ENCODE measurements at regions not wholly inside any gene's neighbourhood (a gene's known extent, or its start where the extent isn't known, plus 50 kb on each side); places are given as distances from the start of the nearest gene placed in this dataset.
"Not testable (repeated sequence)": the region's sequence is repeated elsewhere in the genome, so short reads cannot be mapped to it uniquely, and the experiment has no call there.

DNA sequence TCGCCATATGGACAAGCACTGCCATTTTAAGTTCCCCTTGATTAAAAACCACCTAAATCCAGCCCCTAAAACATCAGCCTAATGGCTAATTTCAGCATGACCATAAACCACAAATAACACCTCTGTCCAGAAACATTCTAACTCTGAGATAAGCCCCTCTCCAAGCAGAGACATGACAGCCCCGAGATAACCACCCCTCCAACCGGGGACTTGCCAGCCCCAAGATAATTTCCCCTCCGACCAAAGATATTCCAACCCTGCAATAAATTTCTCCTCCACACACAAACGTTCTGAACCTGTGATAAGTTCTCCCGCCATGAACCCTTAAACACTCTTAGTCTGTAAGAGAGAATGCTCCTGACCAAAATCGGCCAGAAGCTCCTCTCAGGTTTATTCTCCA is 586.8 kb downstream of the EDEM1 start:
- H3K36me3 ChIP-seq (ENCODE audit: insufficient read depth, low read length), result no peaks in the 10 kb centered on the region
- H3K9me3 ChIP-seq (ENCODE audit: low read length), result no peaks in the 10 kb centered on the region
- H3K9me2 ChIP-seq (ENCODE audit: insufficient read depth, low read length), result no peaks in the 10 kb centered on the region
- H3K4me3 ChIP-seq (ENCODE audit: low read length), result no peak overlapping the region
- TF ChIP-seq, protein P1, sequence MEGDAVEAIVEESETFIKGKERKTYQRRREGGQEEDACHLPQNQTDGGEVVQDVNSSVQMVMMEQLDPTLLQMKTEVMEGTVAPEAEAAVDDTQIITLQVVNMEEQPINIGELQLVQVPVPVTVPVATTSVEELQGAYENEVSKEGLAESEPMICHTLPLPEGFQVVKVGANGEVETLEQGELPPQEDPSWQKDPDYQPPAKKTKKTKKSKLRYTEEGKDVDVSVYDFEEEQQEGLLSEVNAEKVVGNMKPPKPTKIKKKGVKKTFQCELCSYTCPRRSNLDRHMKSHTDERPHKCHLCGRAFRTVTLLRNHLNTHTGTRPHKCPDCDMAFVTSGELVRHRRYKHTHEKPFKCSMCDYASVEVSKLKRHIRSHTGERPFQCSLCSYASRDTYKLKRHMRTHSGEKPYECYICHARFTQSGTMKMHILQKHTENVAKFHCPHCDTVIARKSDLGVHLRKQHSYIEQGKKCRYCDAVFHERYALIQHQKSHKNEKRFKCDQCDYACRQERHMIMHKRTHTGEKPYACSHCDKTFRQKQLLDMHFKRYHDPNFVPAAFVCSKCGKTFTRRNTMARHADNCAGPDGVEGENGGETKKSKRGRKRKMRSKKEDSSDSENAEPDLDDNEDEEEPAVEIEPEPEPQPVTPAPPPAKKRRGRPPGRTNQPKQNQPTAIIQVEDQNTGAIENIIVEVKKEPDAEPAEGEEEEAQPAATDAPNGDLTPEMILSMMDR (IDR thresholded peaks at IDR 0.05; ENCODE audit: poor library complexity, severe bottlenecking), result no peak
- TF ChIP-seq RAD21 (conservative IDR thresholded peaks at IDR 0.05), result no peak
- H3K27me3 ChIP-seq (ENCODE audit: insufficient read depth, low read depth, low read length), result no peaks in the 10 kb centered on the region
- H3K79me2 ChIP-seq (replicated peaks; ENCODE audit: insufficient read depth, low read length), result no peaks in the 10 kb centered on the region
- no peak overlapping the region for H3K9ac ChIP-seq (ENCODE audit: low read length)
- no peaks in the 10 kb centered on the region for H3F3A ChIP-seq (ENCODE audit: insufficient read depth, low read length, poor library complexity, severe bottlenecking)
- H3K4me2 ChIP-seq (ENCODE audit: low read length), result no peak overlapping the region
- H2AFZ ChIP-seq (ENCODE audit: low read depth, low read length), result no peak overlapping the region
- H3K27ac ChIP-seq (ENCODE audit: low read length), result no peak overlapping the region
- no peaks in the 10 kb centered on the region for H4K20me1 ChIP-seq (ENCODE audit: insufficient read depth)

DNA sequence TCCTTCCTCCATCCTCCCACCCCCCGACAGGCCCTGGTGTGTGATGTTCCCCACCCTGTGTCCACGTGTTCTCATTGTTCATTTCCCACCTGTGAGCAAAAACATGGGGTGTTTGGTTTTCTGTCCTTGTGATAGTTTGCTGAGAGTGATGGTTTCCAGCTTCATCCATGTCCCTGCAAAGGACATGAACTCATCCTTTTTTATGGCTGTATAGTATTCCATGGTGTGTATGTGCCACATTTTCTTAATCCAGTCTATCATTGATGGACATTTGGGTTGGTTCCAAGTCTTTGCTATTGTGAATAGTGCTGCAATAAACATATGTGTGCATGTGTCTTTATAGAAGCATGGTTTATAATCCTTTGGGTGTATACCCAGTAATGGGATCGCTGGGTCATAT is 587.6 kb downstream of the EDEM1 start:
- not testable (repeated sequence) for H3K9ac ChIP-seq (ENCODE audit: low read length); H3K9me2 ChIP-seq (ENCODE audit: insufficient read depth, low read length); H3K79me2 ChIP-seq (replicated peaks; ENCODE audit: insufficient read depth, low read length); H3K9me3 ChIP-seq (ENCODE audit: low read length); H3K4me3 ChIP-seq (ENCODE audit: low read length); H4K20me1 ChIP-seq (ENCODE audit: insufficient read depth); H3K4me2 ChIP-seq (ENCODE audit: low read length); H2AFZ ChIP-seq (ENCODE audit: low read depth, low read length); H3F3A ChIP-seq (ENCODE audit: insufficient read depth, low read length, poor library complexity, severe bottlenecking); H3K27ac ChIP-seq (ENCODE audit: low read length); H3K36me3 ChIP-seq (ENCODE audit: insufficient read depth, low read length); H3K27me3 ChIP-seq (ENCODE audit: insufficient read depth, low read depth, low read length)

DNA sequence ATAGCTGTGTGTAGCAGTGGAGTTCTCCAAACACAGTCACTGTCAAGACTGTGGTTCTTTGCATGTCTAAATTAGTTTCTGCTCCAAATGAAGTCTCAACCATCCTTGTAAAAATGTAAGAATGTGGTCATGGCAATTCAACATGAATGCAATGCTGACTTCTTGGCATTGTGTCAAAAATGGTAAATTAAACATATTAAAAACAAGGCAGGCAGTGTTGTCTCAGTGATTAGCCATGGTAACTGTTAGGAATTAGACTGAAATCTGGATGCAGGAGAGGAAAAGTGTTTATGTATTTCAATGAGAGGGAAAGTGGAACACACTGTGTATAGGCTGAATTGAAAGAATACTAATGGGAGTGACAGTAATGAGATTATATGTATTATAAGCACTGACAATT is 597.2 kb downstream of the EDEM1 start:
- H4K20me1 ChIP-seq (ENCODE audit: insufficient read depth), result no peaks in the 10 kb centered on the region
- H3K9me2 ChIP-seq (ENCODE audit: insufficient read depth, low read length), result no peaks in the 10 kb centered on the region
- H3K36me3 ChIP-seq (ENCODE audit: insufficient read depth, low read length), result no peaks in the 10 kb centered on the region
- no peak overlapping the region for H3K27ac ChIP-seq (ENCODE audit: low read length)
- no peaks in the 10 kb centered on the region for H3F3A ChIP-seq (ENCODE audit: insufficient read depth, low read length, poor library complexity, severe bottlenecking)
- H3K79me2 ChIP-seq (replicated peaks; ENCODE audit: insufficient read depth, low read length), result no peaks in the 10 kb centered on the region
- no peak overlapping the region for H3K4me3 ChIP-seq (ENCODE audit: low read length)
- no peak overlapping the region for H2AFZ ChIP-seq (ENCODE audit: low read depth, low read length)
- TF ChIP-seq EZH2 (IDR thresholded peaks at IDR 0.05; ENCODE audit: borderline replicate concordance, insufficient read depth, low read length, poor library complexity, severe bottlenecking) (no peak), POLR2AphosphoS5 (IDR thresholded peaks at IDR 0.05) (no peak), TAF1 (IDR thresholded peaks at IDR 0.05; ENCODE audit: low read depth) (no peak), EP300 (conservative IDR thresholded peaks at IDR 0.05; ENCODE audit: poor library complexity, severe bottlenecking) (no peak), RAD21 (conservative IDR thresholded peaks at IDR 0.05) (no peak), SMC3 (conservative IDR thresholded peaks at IDR 0.05; ENCODE audit: poor library complexity) (no peak), MXI1 (conservative IDR thresholded peaks at IDR 0.05; ENCODE audit: poor library complexity, severe bottlenecking) (no peak)
- TF ChIP-seq, protein P2, sequence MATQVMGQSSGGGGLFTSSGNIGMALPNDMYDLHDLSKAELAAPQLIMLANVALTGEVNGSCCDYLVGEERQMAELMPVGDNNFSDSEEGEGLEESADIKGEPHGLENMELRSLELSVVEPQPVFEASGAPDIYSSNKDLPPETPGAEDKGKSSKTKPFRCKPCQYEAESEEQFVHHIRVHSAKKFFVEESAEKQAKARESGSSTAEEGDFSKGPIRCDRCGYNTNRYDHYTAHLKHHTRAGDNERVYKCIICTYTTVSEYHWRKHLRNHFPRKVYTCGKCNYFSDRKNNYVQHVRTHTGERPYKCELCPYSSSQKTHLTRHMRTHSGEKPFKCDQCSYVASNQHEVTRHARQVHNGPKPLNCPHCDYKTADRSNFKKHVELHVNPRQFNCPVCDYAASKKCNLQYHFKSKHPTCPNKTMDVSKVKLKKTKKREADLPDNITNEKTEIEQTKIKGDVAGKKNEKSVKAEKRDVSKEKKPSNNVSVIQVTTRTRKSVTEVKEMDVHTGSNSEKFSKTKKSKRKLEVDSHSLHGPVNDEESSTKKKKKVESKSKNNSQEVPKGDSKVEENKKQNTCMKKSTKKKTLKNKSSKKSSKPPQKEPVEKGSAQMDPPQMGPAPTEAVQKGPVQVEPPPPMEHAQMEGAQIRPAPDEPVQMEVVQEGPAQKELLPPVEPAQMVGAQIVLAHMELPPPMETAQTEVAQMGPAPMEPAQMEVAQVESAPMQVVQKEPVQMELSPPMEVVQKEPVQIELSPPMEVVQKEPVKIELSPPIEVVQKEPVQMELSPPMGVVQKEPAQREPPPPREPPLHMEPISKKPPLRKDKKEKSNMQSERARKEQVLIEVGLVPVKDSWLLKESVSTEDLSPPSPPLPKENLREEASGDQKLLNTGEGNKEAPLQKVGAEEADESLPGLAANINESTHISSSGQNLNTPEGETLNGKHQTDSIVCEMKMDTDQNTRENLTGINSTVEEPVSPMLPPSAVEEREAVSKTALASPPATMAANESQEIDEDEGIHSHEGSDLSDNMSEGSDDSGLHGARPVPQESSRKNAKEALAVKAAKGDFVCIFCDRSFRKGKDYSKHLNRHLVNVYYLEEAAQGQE (IDR thresholded peaks at IDR 0.05; ENCODE audit: borderline replicate concordance), result no peak
- TF ChIP-seq, protein P1 (IDR thresholded peaks at IDR 0.05; ENCODE audit: poor library complexity, severe bottlenecking), result no peak
- no peak overlapping the region for H3K9ac ChIP-seq (ENCODE audit: low read length)
- no peak overlapping the region for H3K4me2 ChIP-seq (ENCODE audit: low read length)
- no peaks in the 10 kb centered on the region for H3K27me3 ChIP-seq (ENCODE audit: insufficient read depth, low read depth, low read length)
- no peaks in the 10 kb centered on the region for H3K9me3 ChIP-seq (ENCODE audit: low read length)
